ENCODE measurements at regions not wholly inside any gene's neighbourhood (a gene's known extent, or its start where the extent isn't known, plus 50 kb on each side); places are given as distances from the start of the nearest gene placed in this dataset.

DNA sequence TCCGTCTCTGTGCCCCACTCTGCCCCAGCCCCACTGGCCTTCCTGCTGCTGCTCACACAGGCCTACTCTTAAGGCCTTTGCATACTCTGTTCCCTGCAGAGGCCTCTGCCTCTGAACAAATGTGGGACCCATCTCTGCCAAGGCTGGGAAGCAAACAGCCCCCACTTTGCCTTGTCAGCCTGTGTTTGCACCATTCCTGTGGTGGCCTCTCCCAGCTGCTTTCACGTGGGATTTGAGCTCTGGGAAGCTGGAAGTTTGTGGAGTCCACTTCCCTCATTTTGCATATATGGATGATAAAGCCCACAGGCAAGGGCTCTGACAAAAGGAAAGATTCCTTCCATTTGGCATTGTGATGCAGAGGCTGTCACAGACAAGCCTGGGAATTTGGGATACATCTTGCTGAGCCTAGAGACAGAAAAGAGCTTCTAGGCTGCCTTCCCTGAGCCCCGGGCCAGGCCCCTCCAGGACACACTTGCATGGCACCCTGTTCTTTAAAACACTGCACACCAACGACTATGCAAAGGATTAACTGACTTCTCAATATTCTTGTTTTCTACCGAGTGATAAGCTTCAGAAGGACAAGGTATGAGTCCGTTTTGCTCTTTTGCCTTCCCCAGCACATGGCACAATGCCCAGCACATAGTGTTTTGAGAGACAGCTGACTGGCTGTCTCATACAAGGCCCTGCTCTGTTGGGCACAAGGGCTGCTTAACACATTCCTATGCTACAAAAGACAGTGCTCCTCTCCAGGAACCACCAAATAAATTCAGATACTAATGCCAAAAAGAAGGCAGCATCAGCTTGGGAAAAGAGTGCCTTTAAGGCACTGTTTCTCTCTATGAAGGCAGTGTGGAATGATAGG is 120.7 kb upstream of the TOPAZ1 start:
- H3K4me1 ChIP-seq (ENCODE audit: control insufficient read depth, insufficient read depth, low read length) = no peaks in the 10 kb centered on the region
- no peaks in the 10 kb centered on the region for H3K27me3 ChIP-seq (ENCODE audit: control insufficient read depth, insufficient read depth, low read length)
- H3K27ac ChIP-seq (ENCODE audit: low read length) = no peak overlapping the region
- DNase-seq (no peak), ATAC-seq (no peak)
- H3K36me3 ChIP-seq (ENCODE audit: control insufficient read depth, insufficient read depth, low read length) = no peaks in the 10 kb centered on the region
- intact Hi-C loops (cut with micrococcal nuclease) = no loop called here
- no peaks in the 10 kb centered on the region for H3K36me3 Mint-ChIP-seq
- no peak overlapping the region for H3K4me3 Mint-ChIP-seq
- H3K9me3 Mint-ChIP-seq = no peaks in the 10 kb centered on the region
- peaks cover 10 to 26% of the 10 kb centered on the region in 2 donors for H3K27me3 Mint-ChIP-seq (ENCODE audit: low read depth in 2 of 2)
- WGBS (ENCODE audit: insufficient coverage) = 78% methylated on average over 6 of the region's 6 CpGs
- no peak overlapping the region for H3K4me3 ChIP-seq (ENCODE audit: low read length)
- no peak for TF ChIP-seq CTCF (IDR thresholded peaks at IDR 0.05)
- no peak overlapping the region for H3K27ac Mint-ChIP-seq
- no peaks in the 10 kb centered on the region for H3K4me1 Mint-ChIP-seq
- no peaks in the 10 kb centered on the region for H3K9me3 ChIP-seq (ENCODE audit: control insufficient read depth, insufficient read depth, low read length)

DNA sequence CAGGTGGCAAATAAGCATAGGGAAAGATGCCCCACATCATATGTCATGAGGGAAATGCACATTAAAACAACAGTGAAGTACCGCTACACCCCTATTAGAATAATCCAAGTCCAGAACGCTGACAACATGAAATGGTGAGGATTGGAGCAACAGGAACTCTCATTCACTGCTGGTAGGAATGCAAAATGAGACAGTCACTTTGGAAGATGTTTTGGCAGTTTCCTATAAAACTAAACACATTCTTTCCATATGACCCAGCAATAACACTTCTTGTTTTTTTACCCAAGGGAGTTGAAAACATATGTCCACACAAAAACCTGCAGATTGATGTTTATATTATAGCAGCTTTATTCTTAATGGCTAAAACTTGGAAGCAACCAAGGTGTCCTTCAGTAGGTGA is 116.4 kb upstream of the TOPAZ1 start:
- no peak overlapping the region for H3K4me3 Mint-ChIP-seq
- no peaks in the 10 kb centered on the region for H3K9me3 Mint-ChIP-seq
- 86% methylated on average over 1 of the region's 2 CpGs for whole genome bisulfite sequencing (ENCODE audit: insufficient coverage)
- H3K27me3 ChIP-seq (ENCODE audit: control insufficient read depth, insufficient read depth, low read length) = no peaks in the 10 kb centered on the region
- no peaks in the 10 kb centered on the region for H3K4me1 Mint-ChIP-seq
- H3K27me3 Mint-ChIP-seq (ENCODE audit: low read depth in 2 of 2) = no peaks in the 10 kb centered on the region
- H3K36me3 Mint-ChIP-seq = no peaks in the 10 kb centered on the region
- H3K27ac Mint-ChIP-seq = no peak overlapping the region
- no peaks in the 10 kb centered on the region for H3K36me3 ChIP-seq (ENCODE audit: control insufficient read depth, insufficient read depth, low read length)
- no peak overlapping the region for H3K4me3 ChIP-seq (ENCODE audit: low read length)
- DNase-seq (no peak), ATAC-seq (no peak)
- no peaks in the 10 kb centered on the region for H3K9me3 ChIP-seq (ENCODE audit: control insufficient read depth, insufficient read depth, low read length)
- H3K27ac ChIP-seq (ENCODE audit: low read length) = no peak overlapping the region
- H3K4me1 ChIP-seq (ENCODE audit: control insufficient read depth, insufficient read depth, low read length) = peaks cover 5% of the 10 kb centered on the region
- intact Hi-C loops (cut with micrococcal nuclease) = no loop called here
- TF ChIP-seq CTCF (IDR thresholded peaks at IDR 0.05) = no peak

GRCh38 chr3:44125882-44126281 is 115.8 kb upstream of the TOPAZ1 start:
- intact Hi-C loops (cut with micrococcal nuclease) = no loop called here
- TF ChIP-seq CTCF (IDR thresholded peaks at IDR 0.05) = no peak
- Mint-ChIP-seq H3K36me3 (no peaks in the 10 kb centered on the region), H3K27me3 (ENCODE audit: low read depth in 2 of 2) (no peaks in the 10 kb centered on the region), H3K4me3 (no peak overlapping the region), H3K9me3 (no peaks in the 10 kb centered on the region), H3K4me1 (no peaks in the 10 kb centered on the region), H3K27ac (no peak overlapping the region)
- Histone ChIP-seq H3K27ac (ENCODE audit: low read length) (no peak overlapping the region), H3K9me3 (ENCODE audit: control insufficient read depth, insufficient read depth, low read length) (no peaks in the 10 kb centered on the region), H3K36me3 (ENCODE audit: control insufficient read depth, insufficient read depth, low read length) (no peaks in the 10 kb centered on the region), H3K4me1 (ENCODE audit: control insufficient read depth, insufficient read depth, low read length) (peaks cover 9% of the 10 kb centered on the region), H3K4me3 (ENCODE audit: low read length) (no peak overlapping the region), H3K27me3 (ENCODE audit: control insufficient read depth, insufficient read depth, low read length) (no peaks in the 10 kb centered on the region)
- WGBS (ENCODE audit: insufficient coverage) = 86% methylated on average over 4 of the region's 4 CpGs
- DNase-seq = no peak
- no peak for ATAC-seq
